NCI-H524 (cell line): ENCODE measurements at regions not wholly inside any gene's neighbourhood (a gene's known extent, or its start where the extent isn't known, plus 50 kb on each side); places are given as distances from the start of the nearest gene placed in this dataset.
"Not testable (repeated sequence)": the region's sequence is repeated elsewhere in the genome, so short reads cannot be mapped to it uniquely, and the experiment has no call there.

ENCODE experiments used
- DNase-seq, 2 experiments: peaks; one replicate each; lab custom pipeline; 2025; lab: John Stamatoyannopoulos, UW

DNA sequence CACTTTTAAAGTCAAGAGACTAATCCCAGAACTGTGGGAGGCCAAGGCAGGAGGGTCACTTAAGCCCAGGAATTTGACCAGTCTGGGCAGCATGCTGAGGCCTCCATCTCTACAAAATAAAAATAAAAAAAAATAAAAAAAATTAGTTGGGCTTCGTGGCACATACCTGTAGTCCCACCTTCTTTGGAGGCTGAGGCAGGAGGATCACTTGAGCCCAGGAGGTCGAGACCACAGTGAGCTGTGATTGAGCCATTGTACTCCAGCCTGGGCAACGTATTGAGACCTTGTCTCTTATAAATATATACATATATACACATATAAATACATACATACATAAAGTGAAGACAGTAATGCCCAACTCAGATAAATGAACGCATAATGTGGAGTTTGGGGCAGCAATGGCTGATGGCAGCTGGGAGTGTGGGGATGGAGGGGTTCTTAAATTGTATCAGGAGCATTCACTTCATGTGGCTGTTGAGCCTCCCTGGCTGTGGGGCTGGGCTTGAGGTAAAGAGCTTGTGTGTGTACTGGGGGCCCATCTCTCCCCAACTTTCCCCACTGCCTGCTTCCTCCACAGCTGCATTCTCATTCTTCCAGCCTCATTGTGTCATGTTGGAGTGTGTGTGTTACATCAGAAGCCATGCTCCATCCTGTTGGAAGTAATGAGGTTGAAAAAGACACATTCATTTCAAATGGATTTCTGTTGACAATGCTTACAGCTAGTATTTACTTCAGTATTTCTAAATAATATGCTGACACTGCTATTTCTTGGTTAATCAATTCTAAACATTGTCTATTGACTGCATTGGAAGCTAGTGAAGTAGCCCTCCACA, 96.5 kb upstream of the HS6ST1 start:
- DNase-seq: no peak

DNA sequence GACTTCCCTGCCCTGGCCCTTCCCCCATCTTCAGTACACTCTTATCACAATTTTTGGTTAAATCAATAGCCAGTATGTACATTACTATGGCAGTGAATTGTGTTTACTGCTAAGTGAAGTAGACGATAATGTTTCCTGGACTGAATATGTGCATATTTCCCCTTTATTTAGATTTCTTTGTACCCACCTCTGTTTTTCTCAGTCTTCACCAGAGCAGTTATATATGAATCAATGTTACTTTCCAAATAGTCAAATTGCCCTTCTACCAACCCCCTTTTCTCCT, 97.1 kb upstream of the HS6ST1 start:
- DNase-seq: no peak

DNA sequence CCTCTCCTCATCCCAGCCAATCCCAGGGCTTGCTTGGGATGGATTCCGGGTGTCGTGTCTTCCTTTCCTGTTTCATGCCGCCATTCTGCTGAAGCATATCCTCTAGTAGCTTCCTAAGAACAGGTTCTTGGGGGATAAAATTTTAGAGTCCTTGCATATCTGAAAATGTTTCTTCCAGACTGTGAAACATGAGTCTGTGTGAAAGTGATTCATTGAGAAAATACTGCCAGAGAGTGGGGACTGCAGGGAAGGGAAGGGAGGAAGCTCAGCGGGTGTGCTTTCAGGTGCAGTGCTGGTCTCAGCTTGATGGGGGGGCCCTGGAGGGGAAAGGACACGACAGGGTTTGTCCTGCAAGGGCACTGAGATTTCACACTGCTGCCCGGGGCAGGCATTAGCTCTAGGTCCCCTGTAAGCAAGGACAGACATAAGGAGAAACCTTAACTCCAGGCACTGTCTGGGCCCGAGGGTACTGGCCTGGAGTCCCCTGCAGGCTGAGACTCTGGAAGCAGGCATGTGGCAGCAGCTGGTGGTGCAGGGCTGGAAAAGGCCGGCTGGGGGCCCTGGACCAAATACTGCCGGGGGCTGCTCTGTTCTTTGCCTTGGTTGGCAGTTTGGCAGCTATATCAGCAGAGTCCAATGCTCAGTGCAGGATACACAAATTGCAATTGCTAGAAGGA, 97.6 kb upstream of the HS6ST1 start:
- DNase-seq: peak in 1 of 2 experiments; percentile 9

DNA sequence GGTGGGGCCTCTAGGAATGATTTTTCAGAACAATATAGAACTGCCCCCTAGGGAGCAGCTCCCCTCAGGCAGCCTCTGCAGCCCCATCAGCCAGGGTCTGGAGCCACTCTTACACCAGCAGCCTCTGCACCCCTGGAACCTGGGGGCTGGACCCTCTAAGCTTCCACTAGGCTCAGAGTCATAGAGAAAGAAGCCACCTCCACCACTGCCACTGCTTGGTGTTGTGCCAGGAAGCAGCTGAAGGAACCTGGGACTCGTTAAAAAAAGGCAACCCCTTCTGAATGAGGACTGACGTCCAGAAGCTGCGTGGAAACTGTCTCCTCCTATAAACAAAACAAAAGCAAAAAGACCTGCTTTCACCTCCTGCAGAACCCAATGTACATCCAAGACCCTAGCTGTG, 98.1 kb upstream of the HS6ST1 start:
- no peak for DNase-seq

DNA sequence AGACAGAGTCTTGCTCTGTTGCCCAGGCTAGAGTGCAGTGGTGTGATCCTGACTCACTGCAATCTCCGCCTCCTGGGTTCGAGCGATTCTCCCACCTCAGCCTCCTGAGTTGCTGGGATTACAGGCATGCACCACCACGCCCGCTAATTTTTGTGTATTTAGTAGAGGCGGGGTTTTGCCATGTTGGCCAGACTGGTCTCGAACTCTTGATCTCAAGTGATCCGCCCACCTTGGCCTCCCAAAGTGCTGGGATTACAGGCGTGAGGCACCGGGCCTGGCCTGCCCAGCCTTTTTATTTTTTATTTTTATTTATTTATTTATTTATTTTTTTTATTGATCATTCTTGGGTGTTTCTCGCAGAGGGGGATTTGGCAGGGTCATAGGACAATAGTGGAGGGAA, 98.6 kb upstream of the HS6ST1 start:
- not testable (repeated sequence) for DNase-seq

DNA sequence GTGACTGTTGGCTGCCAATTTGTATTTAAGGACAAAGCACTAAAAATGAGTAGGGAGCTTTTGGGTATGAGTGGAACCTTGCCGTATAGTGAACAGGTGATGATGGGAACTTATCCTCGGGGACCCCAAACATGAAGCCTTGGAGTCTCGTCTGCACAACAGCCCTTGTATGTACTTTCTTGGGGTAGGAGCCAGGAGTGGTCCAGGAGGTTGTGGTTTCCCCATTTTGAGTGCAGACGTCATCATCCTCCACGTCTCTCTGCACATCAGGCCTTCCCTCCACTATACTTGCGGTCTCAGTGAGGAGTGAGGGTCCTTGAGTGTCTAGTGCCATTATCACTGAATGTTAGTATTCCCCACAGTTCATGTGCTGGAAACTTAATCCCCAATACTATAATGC, 101.5 kb upstream of the HS6ST1 start:
- DNase-seq: peak; percentile 57 to 79

DNA sequence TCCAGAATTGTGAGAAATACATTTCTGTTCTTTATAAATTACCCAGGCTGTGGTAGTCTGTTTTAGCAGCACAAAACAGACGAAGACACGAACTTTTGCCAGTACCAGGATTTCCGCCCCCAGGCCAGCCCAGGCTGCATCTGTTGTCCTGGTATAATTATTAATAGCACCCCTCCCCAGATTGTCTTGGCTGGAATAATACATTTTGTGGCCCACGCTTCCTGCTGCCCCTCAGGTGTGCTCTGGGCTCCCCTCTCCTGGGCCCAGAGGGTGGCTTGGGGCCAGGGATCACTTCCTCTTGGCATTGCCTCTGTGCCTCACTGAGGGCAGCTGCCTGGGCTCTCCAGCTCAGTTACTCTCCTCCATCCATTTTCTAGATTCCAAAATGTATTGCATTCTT, 102.1 kb upstream of the HS6ST1 start:
- no peak for DNase-seq

DNA sequence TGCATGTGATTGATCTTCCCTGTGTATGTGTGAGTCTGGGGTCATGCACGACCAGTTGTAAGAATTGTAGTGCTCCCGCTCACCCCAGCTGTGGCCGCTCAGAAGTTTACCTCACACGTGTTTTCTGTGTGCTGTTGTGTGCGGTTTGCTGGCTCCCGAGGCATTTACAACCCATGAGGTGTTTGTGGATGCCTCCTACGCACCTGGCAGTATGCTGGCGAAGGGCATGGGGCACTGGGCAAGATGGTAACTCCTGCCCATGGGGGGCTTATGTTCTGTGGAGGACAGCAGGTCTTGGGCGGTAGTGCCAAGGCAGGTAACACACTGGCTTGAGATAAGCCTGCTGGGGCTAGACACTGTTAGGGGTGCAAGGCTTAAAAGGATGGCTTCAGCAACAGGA, 102.6 kb upstream of the HS6ST1 start:
- no peak for DNase-seq

DNA sequence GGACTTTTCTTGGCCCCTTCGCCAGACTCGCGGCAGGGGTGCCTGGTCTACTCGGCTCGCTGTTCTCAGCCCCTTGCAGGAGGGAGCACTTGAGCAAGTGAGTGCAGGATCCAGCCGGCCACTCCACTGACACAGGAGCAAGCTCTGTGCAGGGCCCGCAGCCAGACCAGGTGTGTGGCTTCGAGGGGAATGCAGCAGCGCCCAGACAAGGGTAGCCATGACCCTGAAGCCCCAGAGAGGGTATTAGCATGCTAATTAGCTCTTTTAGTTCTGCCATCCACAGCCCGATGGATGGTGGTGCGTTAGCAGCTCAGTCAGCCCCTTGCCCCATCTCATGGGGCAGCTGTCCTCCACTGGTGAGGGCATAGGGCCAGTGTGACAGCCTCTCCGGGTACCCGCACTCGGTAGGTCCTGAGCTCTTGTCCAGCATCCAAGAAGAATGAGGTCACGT, 103.2 kb upstream of the HS6ST1 start:
- no peak for DNase-seq

DNA sequence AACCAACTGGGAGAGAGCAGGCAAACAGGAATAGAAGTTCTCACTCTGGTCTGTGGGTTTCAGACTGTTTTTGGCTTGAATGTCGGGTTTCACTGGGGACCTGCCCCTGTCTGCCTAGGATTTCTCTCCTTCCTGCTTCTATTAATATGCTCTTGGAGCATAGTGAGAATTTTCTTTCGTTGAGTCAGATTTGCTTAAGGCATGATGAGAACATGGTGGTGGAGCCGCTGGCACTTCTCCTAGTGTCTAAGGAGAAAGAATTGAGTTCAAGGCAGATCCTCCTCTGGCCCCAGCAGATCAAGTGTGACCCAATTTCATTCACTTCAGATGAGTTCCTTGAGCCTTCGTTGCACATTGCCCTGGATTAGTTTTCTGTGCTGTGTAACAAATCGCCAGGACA, 103.9 kb upstream of the HS6ST1 start:
- DNase-seq: no peak

DNA sequence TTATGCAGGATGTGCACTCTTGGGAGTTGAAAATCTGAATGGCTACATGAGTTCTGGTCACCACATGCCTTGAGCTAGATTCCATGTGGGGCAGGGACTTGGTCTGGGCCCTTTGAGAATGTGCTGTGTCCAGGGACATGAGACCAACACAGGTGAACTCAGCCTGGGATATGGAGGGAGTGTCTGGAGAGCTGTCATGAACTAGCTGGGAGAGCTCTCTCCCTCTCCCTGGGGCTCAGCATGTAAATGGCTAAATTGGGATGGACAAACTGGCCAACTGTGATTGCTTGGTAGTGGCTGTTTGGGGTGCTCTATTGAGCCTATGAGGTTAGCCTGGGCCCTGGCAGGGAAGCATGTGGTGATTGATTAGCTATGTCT, 105.1 kb upstream of the HS6ST1 start:
- no peak for DNase-seq

DNA sequence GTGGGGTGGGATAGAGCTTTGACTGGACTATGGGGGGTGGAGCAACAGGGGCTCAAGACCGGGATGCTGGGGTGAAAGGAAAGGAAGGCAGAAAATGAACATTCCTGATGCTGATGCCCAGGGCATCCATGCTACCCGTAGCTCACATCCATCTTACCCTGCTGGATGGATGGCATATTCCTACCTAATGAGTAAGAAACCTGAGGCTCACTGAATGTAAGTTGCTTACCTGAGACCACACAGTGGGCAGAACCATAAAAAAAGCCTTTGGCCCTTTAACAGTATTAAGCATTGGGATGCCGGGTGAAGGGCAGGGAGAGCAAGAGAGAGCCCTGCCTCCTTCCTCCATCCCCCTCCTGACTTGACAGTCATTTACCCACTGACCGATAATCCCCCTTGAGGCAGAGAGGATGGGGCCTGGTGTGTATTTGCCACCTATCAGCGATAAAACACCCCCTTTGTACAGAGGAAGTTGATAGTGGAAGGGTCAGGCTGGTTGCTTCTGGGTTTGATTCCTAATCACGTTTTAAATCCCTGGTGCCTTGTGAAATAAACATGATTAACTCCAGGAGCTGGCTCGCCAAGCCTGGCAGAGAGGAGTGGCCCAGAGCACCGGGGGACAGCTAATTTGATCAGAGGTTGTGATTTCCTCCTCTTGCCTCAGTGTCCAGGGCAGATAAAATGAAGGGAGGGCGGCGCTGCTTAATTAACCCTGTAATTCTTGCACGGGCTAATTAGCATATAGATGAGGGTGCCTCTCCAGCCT, 105.9 kb upstream of the HS6ST1 start:
- no peak for DNase-seq

DNA sequence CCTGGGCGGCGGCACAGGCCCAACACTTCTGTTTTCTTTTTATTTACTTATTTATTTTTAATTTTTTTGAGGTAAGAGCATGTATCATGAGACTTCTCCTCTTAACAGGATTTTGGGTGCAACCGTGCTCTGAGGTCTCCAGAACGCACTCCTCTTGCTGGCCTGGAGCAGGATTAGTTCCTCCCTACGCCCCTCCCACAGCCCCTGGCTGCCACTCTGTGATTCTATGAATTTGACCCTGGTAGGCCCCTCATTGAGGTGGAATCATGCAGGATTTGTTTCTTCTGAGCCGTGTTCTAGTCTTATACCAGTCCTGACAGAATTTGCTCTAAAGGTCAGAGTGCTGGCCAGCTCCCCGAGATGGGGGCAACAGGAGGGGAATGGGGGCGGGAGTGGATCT, 106.5 kb upstream of the HS6ST1 start:
- no peak for DNase-seq

DNA sequence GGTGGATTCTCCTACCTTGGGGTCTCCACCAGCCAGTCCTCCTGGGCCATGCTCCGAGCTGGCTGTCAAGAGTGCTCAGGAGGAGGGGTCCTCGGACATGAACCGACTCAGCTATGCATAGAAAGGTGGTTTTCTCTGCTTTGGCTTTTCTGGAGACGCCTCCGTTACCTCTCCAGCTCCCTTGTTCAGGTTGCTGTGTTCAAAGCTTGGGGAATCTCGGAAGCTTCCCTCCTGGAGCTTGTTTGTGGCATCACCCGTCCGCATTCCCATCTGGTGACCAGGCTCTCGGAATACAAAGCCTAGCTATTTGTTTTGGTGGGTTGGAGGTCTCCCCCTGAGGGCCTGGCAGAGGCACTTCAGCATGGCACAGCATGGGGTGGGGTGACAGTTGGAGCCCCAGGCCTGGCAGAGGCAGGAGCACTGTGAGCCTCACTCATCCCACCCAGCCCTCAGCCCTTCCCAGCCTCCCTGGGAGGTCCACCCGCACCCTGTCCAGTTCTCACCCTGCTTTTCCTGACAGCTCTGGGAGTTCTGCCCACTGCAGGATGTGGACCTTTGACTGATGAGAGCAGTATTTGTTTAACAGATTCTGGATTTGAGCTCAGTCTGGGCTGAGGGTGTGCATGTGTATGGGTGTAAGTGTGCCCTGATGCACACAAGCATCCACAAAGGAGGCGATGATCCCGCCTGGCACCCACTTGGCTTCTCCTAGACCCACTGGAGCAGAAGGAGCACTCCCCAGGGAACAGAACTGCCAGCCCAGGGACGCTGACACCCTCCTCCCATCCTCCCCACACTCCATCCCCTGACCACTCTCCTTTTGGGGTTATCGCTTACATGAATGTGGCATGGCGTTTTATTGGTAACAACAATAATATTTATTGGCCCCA, 107.3 kb upstream of the HS6ST1 start:
- DNase-seq: no peak

DNA sequence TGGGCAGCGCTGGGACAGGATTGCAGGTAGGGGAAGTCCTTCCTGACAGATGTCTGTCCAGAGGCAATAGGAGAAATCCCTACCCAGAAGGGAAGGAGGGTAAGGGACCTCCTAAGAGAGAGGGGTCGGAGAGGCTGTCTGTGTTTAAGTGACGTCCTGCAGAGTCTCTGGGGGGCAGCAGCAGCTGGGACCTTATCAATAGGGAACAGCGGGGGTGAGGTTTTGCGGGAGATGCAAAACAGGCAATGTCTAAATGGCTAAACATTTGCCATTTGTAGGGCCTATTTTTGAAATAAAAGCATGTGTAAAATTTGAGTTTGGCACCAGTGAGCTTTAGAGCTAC, 108.7 kb upstream of the HS6ST1 start:
- DNase-seq: no peak

DNA sequence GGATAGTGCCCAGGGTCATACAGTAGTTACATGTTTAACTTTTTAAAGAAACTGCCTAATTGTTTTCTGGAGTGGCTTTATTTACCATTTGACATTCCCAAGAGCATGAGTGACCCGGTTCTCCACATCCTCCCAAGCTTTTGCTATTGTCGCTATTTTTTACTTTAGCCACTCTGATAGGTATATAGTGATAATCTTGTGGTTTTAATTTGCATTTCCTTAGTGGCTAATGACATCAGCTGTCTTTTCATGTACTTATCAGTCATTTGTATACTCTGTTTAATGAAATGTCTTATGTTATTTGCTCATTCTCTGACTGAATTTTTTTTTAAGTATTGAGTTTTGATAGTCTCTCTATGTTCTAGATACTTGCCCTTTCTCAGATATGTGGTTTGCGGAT, 109.7 kb upstream of the HS6ST1 start:
- DNase-seq: no peak

DNA sequence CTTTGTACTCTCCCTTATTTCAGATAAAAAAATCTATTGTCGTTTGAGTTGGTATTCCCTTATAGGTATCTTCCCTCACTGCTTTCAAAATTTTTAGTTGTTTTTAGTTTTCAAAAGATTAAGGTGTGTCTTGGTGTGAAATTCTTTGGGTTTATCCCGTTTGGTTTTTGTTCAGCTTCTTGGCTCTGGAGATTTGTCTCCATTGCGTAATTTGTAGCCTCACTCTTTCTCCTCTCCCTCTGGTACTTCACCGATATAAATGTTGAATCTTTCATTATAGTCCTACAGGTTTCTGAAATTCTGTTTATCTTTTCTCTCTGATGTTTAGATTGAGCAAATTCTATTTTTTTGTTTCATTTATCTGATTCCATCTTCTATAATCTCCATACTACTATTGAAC, 113.8 kb upstream of the HS6ST1 start:
- DNase-seq: no peak

DNA sequence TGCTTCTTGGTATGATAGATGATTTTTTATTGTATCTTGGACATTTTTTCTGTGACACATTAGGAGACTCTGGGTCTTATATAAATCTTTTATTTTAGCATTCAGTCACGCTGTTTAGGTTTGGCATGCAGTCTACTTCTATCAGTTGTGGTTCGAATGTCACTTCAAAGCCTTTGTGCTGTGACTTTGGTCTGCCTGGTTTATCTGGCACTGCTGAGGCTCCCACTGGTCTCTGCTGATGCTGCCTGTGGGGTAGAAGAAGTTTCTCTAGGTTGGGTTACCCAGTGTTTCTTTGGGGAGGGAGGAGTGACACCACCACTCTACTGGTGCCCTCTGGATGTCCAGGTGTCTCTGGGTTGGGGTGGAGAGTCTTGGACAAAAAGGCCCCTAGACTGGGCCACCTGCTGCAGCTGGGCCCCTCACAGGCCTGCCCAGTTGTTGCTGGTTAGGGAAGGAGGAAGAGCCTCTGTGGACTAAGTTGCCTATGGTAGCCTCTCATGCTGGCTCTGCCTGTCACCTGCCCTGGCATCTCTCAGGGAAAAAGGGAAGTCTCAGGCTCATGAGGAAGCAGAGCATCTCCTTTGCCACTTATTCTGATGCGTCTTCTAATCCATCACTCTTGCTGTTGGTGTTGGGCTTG, 115.4 kb upstream of the HS6ST1 start:
- DNase-seq: no peak

DNA sequence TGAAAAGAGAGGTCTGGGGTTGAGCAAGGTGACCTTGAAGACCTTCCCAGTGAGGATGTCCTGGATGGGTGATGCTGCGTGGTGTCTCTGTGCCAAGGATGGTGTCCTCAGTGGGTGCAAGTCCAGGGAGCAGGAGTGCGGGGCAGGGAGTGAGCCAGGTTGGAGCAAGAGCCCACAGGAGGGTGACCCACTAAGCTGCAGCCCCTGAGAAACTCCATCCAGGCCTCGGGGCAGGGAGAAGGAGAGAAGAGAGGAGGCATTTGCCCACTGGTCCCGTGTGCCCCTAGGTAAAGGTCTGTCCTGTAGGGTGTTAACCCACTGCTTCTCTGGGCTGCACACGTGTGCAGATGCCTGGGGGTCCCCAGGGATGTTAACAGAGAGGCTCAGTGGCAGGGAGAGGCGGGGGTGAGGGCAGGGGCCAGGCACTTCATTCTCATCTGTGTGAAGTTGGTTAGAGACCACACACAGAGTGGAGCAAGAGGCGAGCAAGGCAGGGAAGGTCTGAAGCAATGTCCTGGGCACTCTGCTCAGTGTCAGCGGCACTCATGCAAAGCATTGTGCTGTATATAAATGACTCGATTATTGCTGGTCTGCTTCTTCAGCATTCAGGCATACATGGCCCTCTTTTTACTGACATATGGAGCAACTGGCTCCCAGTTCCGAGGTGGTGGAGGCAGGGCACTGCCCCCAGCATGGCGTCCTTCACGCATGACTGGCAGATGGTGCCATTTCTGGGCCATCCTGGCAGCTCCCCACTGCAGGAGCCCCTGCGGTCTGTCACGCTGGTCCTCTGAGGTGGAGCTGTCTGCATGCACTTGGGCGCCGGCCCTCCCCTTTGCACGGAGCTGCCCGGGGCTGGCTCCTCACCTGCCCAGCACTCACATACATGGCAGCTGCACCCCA, 117.2 kb upstream of the HS6ST1 start:
- DNase-seq: peak; percentile 26 to 85

DNA sequence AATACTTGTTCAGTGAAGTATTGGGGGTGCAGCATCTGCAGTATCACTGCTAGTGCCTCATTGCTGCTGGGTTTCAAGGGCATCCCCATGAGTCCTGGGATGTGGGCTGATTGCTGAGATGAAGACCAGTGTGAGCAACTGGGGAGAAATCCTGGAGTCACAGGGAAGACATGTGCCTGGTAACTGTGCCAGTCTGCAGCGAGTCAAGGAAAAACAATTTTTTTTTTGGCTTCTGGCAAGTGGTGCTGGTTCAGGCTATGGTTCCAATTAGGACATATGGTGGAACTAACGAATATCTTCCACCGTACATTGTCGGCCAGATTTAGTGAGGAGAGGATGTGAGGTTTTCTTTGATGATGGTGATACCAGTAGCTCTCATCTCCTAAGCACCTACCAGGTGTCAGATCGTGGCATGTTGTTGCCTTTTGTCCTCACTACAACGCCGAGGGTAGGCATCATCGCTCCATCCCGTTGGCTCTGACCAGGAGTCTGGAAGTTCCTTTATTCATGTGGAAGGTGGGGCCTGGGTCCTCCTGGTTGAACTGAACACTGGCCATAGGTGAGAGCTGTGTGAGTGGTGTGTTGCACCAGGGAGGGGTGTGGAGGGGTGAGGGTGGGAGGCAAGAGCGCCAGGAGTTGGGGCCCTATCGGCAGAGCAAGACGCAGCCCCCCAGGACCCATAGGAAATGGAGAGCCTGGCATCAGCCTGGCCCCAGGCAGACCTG, 118.0 kb upstream of the HS6ST1 start:
- DNase-seq: no peak
